DOHH2 (cell line): ENCODE measurements at regions not wholly inside any gene's neighbourhood (a gene's known extent, or its start where the extent isn't known, plus 50 kb on each side); places are given as distances from the start of the nearest gene placed in this dataset.

ENCODE experiments used
- EZH2phosphoT487 ChIP-seq: fragments of 200-600 bp; sonication (generic); IDR thresholded peaks from 2 replicates; pipeline ENCODE4 v1.6.1; 2017; ENCODE audit warnings: borderline replicate concordance, mild to moderate bottlenecking, antibody characterized with exemption, low read length, moderate library complexity, mixed read lengths
- TF ChIP-seq, protein P1 (sequence below): fragments of 200-600 bp; sonication (generic); IDR thresholded peaks from one replicate; pipeline ENCODE4 v1.5.1; 2014; ENCODE audit warnings: antibody characterized with exemption, mild to moderate bottlenecking, low read depth, low read length; ENCODE audit not compliant: poor library complexity, severe bottlenecking

- TF ChIP-seq, protein P1, sequence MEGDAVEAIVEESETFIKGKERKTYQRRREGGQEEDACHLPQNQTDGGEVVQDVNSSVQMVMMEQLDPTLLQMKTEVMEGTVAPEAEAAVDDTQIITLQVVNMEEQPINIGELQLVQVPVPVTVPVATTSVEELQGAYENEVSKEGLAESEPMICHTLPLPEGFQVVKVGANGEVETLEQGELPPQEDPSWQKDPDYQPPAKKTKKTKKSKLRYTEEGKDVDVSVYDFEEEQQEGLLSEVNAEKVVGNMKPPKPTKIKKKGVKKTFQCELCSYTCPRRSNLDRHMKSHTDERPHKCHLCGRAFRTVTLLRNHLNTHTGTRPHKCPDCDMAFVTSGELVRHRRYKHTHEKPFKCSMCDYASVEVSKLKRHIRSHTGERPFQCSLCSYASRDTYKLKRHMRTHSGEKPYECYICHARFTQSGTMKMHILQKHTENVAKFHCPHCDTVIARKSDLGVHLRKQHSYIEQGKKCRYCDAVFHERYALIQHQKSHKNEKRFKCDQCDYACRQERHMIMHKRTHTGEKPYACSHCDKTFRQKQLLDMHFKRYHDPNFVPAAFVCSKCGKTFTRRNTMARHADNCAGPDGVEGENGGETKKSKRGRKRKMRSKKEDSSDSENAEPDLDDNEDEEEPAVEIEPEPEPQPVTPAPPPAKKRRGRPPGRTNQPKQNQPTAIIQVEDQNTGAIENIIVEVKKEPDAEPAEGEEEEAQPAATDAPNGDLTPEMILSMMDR = no peak
- no peak for TF ChIP-seq EZH2phosphoT487
Observed at GRCh38 chr13:60267498-60268202, 103.9 kb upstream of the DIAPH3 start.
